T-helper 22 cell (primary cell): ENCODE measurements at regions not wholly inside any gene's neighbourhood (a gene's known extent, or its start where the extent isn't known, plus 50 kb on each side); places are given as distances from the start of the nearest gene placed in this dataset.

ENCODE experiments used
- DNase-seq: peaks from one replicate; pipeline ENCODE4 v3.0.0-alpha.2; 2020; ENCODE audit warnings: low read depth

DNA sequence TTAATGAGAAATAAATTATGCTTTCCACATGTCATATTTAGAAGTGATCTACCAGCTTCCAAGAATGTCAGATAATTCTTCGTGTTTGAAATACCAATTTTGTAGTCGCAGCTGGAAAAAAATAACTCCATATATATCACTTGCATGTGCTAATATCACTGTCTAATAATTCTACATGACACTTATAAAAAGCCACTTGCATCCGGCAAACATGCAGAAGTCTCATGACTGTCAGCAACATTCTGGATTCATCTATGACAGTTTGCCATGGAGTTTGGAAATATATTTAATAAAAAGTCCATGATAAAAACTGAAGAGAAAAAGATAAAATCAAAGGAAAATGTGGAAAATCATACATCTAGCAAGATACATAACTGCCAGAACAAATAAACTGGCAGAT is 1784.4 kb downstream of the SUCLG1 start:
- no peak for DNase-seq

DNA sequence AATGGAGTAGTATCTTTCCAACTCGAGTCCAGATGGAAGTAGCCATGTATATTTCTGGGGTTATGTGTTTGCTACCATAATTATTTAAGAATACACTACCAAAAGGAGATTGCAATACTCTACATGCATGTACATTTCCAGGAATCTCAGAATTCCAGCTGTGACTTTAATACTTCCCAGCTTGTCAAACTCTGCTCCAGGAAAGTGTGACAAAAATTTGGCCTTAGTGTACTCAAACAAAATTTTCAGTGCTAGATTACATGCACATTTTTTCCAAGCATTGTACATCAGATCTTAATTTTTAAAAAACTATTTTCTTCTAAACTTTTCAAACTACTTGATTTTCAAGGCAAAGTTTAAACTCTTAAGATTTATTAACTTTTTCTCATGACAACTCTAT is 1791.6 kb downstream of the SUCLG1 start:
- DNase-seq = no peak

- no peak for DNase-seq
Observed at GRCh38 chr2:82665691-82666090, 1793.4 kb downstream of the SUCLG1 start.

DNA sequence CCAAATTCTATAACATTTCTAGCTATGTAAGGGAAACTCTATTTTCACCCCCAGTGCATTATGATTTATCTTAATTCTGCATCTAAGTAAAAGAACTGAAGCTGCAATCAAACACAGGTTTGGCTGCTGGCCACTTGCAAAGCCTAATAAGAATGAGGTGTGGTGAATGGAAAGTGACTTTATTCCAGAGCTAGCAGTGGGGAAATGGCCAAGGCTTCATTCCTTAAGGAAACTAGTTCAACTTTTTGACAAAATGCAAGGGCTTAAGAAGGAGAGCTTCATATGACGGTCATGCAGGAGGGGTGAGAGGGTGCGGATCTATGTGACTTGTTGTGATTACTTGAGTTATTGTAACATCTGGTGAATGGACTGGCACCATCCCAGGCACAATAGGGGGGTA is 1802.0 kb downstream of the SUCLG1 start:
- DNase-seq = no peak

DNA sequence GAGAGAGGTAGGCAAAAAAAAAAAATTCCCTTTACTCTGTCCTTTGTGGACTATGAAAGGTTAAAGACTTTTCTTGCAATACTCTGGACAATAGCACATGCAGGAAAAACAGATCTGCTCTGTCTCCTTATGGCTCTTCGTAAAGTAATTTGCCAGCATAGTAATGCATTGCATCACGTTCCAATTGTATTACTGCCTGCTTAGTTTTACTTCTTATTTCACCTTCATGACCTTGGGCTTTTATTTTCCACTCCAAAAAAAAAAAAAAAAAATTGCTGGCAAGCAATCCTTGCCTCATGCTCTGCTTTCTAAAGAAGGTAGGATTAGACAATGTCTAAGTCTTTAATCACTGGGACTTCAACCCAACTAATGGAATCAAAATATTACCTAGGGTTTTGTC is 1802.7 kb downstream of the SUCLG1 start:
- DNase-seq = no peak

GRCh38 chr2:82652117-82652516 is 1807.0 kb downstream of the SUCLG1 start:
- no peak for DNase-seq

GRCh38 chr2:82650038-82650437 is 1809.0 kb downstream of the SUCLG1 start:
- DNase-seq = no peak

- no peak for DNase-seq
Observed at GRCh38 chr2:82641598-82642180, 1817.4 kb downstream of the SUCLG1 start.

GRCh38 chr2:82636402-82637020 is 1822.6 kb downstream of the SUCLG1 start:
- no peak for DNase-seq

- DNase-seq = no peak
Observed at GRCh38 chr2:82599021-82599420, 1860.1 kb downstream of the SUCLG1 start.

DNA sequence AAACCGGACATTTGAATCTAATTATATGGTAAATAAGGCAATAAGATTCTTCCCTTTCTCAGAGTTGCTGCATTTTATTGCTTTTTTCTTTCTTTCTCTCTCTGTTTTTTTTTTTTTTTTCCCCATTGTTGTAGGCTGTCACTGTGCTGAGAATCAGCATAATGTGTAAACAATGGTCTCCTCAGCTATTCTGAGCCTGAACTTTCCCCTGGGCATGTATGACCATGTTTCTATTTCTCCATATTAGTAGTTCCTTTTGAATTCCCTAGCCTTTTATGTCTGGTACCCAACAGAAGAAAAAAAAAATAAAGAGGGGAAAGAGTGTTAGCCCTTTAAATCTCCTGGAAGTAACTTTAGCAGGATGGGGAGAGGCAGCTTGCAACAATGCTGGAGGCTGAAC is 1862.5 kb downstream of the SUCLG1 start:
- DNase-seq = no peak

DNA sequence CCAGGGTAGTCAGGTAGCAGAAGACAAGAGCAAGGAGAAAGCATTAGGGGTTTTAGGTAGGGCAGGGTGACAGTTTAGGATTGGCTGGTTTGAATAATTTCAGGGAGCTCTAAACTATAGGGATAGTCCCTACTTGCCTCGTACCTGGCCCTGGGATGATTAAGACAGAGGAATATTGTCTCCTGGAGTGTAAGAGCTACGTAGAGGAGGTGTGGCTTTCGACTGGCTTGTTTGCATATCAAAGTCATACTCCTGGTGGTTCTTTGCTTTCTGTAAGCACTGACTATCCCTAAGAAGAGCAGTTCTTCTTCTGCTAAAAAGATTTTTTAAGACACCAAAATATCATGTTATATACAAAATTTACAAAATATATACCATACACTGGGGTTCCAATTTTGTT is 1867.4 kb downstream of the SUCLG1 start:
- DNase-seq = no peak

GRCh38 chr2:82576656-82577055 is 1882.4 kb downstream of the SUCLG1 start:
- no peak for DNase-seq

GRCh38 chr2:82539280-82539621 is 1919.8 kb downstream of the SUCLG1 start:
- DNase-seq = no peak

DNA sequence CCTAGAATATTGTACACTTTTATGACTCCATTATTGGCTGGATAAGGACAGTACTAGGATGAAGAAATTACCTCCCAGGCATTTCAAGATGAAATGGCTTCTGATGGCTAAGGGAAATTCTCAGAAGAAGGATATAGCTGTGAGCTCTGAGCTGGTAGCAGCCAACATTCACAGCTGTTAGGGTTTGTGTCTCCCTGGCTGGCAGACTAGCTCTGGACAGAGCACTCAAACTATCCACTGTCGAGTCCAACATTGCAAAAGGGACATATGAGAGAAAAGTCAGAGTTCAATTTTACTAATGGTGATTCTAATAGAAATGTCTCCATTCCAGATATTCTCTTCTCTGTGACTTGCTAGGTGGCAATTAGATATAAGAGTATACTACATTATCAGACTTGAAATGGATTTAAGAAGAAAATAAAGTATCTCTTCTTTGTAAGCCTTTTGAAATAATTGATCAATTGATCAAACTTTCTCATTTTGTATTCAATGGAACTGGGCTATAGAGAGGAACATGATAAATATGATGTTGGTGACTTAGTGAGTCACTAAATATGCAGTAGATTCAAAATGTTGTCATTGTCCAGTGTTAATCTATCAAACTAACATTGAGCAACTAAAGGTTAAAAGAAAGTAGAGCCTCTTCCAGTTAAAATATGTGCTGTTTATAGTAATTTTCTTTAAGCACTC is 1920.3 kb downstream of the SUCLG1 start:
- no peak for DNase-seq

GRCh38 chr2:82528288-82528687 is 1930.8 kb downstream of the SUCLG1 start:
- no peak for DNase-seq

GRCh38 chr2:82527124-82527523 is 1932.0 kb downstream of the SUCLG1 start:
- DNase-seq = no peak

DNA sequence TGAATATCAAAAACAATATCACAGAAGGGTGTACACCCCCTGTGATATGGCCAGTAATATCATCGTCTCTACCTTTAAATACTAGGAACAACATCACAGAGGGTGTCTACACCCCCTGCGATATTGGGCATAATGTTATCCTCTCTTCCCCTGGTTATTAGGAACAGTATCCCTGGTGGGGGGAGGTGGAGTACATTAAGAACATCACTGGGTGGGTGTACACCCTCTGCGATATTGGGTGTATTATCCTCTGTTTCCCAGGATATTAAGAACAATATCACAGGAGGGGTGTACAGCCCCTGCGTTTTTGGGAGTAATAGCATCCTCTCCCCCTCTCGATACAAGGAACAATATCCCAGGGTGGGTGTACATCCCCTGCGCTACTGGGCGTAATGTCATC is 1932.8 kb downstream of the SUCLG1 start:
- DNase-seq = no peak

DNA sequence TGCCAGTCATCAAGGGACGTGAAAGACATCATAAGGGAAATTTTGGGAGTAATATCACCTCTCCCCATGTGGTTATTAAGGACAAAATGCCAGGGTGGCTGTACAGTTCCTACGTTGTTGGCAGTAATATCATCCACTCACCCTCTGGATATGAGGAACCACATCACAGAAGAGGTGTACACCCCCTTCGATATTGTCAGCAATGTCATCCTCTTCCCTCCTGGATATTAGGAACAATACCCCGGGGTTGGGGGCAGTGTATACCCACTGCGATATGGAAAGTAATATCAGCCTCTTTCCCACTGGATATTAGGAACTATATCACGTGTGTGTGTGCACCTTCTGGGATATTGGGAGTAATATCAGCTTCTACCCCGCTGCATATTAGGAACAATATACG is 1933.3 kb downstream of the SUCLG1 start:
- DNase-seq = no peak

- DNase-seq = no peak
Observed at GRCh38 chr2:82524826-82525225, 1934.3 kb downstream of the SUCLG1 start.

DNA sequence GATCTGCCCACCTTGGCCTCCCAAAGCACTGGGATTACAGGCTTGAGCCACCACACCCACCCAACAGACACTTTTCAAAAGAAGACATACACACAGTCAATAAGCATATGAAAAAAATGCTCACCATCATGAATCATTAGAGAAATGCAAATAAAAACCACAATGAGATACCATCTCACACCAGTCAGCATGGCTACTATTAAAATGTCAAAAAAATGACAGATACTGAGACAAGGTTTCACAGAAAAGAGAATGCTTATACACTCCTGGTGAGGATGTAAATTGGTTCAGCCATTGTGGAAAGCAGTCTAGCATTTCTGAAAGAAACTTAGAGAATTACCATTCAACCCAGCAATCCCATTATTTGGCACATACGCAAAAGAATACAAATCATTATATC is 1947.2 kb downstream of the SUCLG1 start:
- DNase-seq = no peak

GRCh38 chr2:82508702-82509101 is 1950.4 kb downstream of the SUCLG1 start:
- no peak for DNase-seq

DNA sequence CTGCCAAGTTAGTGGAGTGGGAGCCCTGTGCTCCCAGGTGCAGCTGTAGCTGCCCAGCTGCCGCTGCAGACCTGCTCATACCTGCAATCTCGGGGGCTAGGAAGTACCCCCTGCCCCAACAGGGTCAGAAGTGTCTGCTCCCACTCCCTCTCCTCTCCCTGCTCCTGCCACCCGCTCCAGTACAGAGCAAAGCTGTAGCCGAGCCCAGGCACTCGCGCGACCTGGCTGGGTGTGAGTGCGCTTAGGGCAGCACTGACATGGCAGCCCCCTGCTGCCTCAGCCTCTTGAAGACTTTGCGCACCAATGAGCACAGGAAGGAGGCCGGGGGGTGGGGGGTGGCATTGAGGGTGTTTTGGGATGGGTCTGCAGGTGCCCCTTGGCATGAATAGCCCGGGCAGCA is 1951.4 kb downstream of the SUCLG1 start:
- no peak for DNase-seq

DNA sequence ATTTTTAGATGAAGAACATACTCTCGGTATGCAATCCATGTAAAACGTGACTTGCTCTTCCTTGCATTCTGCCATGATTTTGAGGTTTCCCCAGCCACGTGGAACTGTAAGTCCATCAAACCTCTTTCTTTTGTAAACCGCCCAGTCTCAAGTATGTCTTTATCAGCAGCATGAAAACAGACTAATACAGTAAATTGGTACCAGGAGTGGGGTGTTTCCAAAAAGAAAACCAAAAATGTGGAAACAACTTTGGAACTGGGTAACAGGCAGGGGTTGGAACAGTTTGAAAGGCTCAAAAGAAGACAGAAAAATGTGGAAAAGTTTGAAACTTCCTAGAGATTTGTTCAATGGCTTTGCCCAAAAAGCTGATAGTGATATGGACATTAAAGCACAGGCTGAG is 1957.9 kb downstream of the SUCLG1 start:
- DNase-seq = no peak
